HEK293T (cell line): ENCODE measurements at regions not wholly inside any gene's neighbourhood (a gene's known extent, or its start where the extent isn't known, plus 50 kb on each side); places are given as distances from the start of the nearest gene placed in this dataset.

Experiments used
- CTCF ChIA-PET: fragments of 350-600 bp; formaldehyde crosslinking; extraction: SDS; loops from one replicate; lab custom pipeline; 2021; ENCODE audit warnings: antibody characterized with exemption, inconsistent platforms; lab: Yijun Ruan, JAX
- POLR2A ChIA-PET: fragments of 350-600 bp; formaldehyde crosslinking; extraction: SDS; loops from one replicate; lab custom pipeline; 2020; ENCODE audit warnings: antibody characterized with exemption, inconsistent platforms; lab: Yijun Ruan, JAX
- DNase-seq: peaks from one replicate; pipeline ENCODE4 v3.0.0; 2012; ENCODE audit warnings: mixed read lengths; ENCODE audit errors: extremely low spot score
- ARNT ChIP-seq: fragments of 450-650 bp; IDR thresholded peaks from 2 replicates; pipeline ENCODE4 v1.6.1; 2017; ENCODE audit warnings: mild to moderate bottlenecking
- BHLHE40 ChIP-seq: fragments of 450-650 bp; IDR thresholded peaks from 2 replicates; pipeline ENCODE4 v1.6.1; 2016; ENCODE audit warnings: mild to moderate bottlenecking, moderate library complexity, borderline replicate concordance
- CTBP1 ChIP-seq: fragments of 450-650 bp; IDR thresholded peaks from 2 replicates; pipeline ENCODE4 v1.6.1; 2016; ENCODE audit warnings: borderline replicate concordance
- ELF4 ChIP-seq: fragments of 450-650 bp; IDR thresholded peaks from 2 replicates; pipeline ENCODE4 v1.6.1; 2017; ENCODE audit warnings: antibody characterized with exemption
- FOXA1 ChIP-seq: fragments of 450-650 bp; IDR thresholded peaks from 2 replicates; pipeline ENCODE4 v1.6.1; 2016; ENCODE audit warnings: mild to moderate bottlenecking
- FOXK2 ChIP-seq: fragments of 450-650 bp; IDR thresholded peaks from 2 replicates; pipeline ENCODE4 v1.6.1; 2016; ENCODE audit warnings: mild to moderate bottlenecking
- FOXM1 ChIP-seq: fragments of 450-650 bp; IDR thresholded peaks from 2 replicates; pipeline ENCODE4 v1.6.1; 2017; ENCODE audit warnings: mild to moderate bottlenecking, borderline replicate concordance
- HDGF ChIP-seq: fragments of 450-650 bp; IDR thresholded peaks from 2 replicates; pipeline ENCODE4 v1.6.1; 2017; ENCODE audit warnings: antibody characterized with exemption, borderline replicate concordance
- L3MBTL2 ChIP-seq: fragments of 450-650 bp; conservative IDR thresholded peaks from 2 replicates; pipeline ENCODE4 v1.6.1; 2016; ENCODE audit warnings: mild to moderate bottlenecking
- LEF1 ChIP-seq: fragments of 450-650 bp; IDR thresholded peaks from 2 replicates; pipeline ENCODE4 v1.6.1; 2017; ENCODE audit warnings: mild to moderate bottlenecking, borderline replicate concordance
- NFRKB ChIP-seq: fragments of 450-650 bp; IDR thresholded peaks from 2 replicates; pipeline ENCODE4 v1.6.1; 2016; ENCODE audit warnings: mild to moderate bottlenecking, moderate library complexity
- PKNOX1 ChIP-seq: fragments of 450-650 bp; IDR thresholded peaks from 2 replicates; pipeline ENCODE4 v1.6.1; 2016
- SP1 ChIP-seq: fragments of 450-650 bp; IDR thresholded peaks from 2 replicates; pipeline ENCODE4 v1.6.1; 2017
- SUZ12 ChIP-seq: fragments of 450-650 bp; IDR thresholded peaks from 2 replicates; pipeline ENCODE4 v1.6.1; 2016; ENCODE audit warnings: mild to moderate bottlenecking
- TARDBP ChIP-seq: fragments of 450-650 bp; IDR thresholded peaks from 2 replicates; pipeline ENCODE4 v1.6.1; 2016
- ZNF384 ChIP-seq: fragments of 450-650 bp; IDR thresholded peaks from 2 replicates; pipeline ENCODE4 v1.6.1; 2016

GRCh38 chr12:97299847-97300246 lies 162.8 kb upstream of the RMST start:
- ChIA-PET POLR2A (no interaction called here), CTCF (no interaction called here)
- TF ChIP-seq L3MBTL2: no peak
- TF ChIP-seq ARNT: no peak
- TF ChIP-seq TARDBP: no peak
- no peak for TF ChIP-seq PKNOX1
- no peak for DNase-seq

- no peak for DNase-seq
- TF ChIP-seq ZNF384 (no peak), SUZ12 (no peak), ELF4 (no peak), SP1 (no peak), ARNT (no peak), HDGF (no peak), FOXA1 (no peak), TARDBP (no peak), BHLHE40 (no peak), CTBP1 (no peak), NFRKB (no peak), PKNOX1 (no peak), LEF1 (no peak), FOXK2 (no peak), L3MBTL2 (no peak), FOXM1 (no peak)
- CTCF ChIA-PET: no interaction called here
- POLR2A ChIA-PET: interaction anchor here (0.6 kb wide), 1 partner anchor 745 kb away, joined by 3 read pairs; no protein-coding TSS in a partner anchor
These were observed 162.2 kb upstream of the RMST start for GRCh38 chr12:97300431-97300830.

GRCh38 chr12:97300891-97301290 lies 161.7 kb upstream of the RMST start:
- ChIA-PET POLR2A (interaction anchor here (0.6 kb wide), 1 partner anchor 746 kb away, joined by 3 read pairs; no protein-coding TSS in a partner anchor), CTCF (no interaction called here)
- DNase-seq: no peak
- TF ChIP-seq FOXK2 (no peak), TARDBP (no peak), FOXA1 (no peak), ZNF384 (no peak), LEF1 (no peak), FOXM1 (no peak), HDGF (no peak), L3MBTL2 (no peak), NFRKB (no peak), PKNOX1 (no peak), SUZ12 (no peak)

GRCh38 chr12:97301576-97301975 lies 161.0 kb upstream of the RMST start:
- ChIA-PET POLR2A (no interaction called here), CTCF (no interaction called here)
- TF ChIP-seq CTBP1 (no peak), ARNT (no peak), LEF1 (no peak), FOXM1 (no peak), L3MBTL2 (no peak), FOXK2 (no peak), SP1 (no peak), SUZ12 (no peak), PKNOX1 (no peak), TARDBP (no peak), BHLHE40 (no peak), FOXA1 (no peak), ZNF384 (no peak), HDGF (no peak), ELF4 (no peak), NFRKB (no peak)
- DNase-seq: no peak

- ChIA-PET POLR2A (no interaction called here), CTCF (no interaction called here)
- TF ChIP-seq BHLHE40: no peak
- no peak for TF ChIP-seq SUZ12
- TF ChIP-seq ARNT: no peak
- no peak for TF ChIP-seq CTBP1
- TF ChIP-seq HDGF: no peak
- no peak for TF ChIP-seq ZNF384
- TF ChIP-seq L3MBTL2: no peak
- TF ChIP-seq LEF1: no peak
- TF ChIP-seq NFRKB: no peak
- no peak for DNase-seq
These were observed 157.0 kb upstream of the RMST start for GRCh38 chr12:97305651-97306050.

GRCh38 chr12:97306147-97306546 lies 156.5 kb upstream of the RMST start:
- POLR2A ChIA-PET: no interaction called here
- TF ChIP-seq ARNT (no peak), LEF1 (no peak), FOXK2 (no peak), NFRKB (no peak), SP1 (no peak), TARDBP (no peak), FOXM1 (no peak)
- DNase-seq: no peak
- CTCF ChIA-PET: no interaction called here
